Tibial nerve (tissue), 3 donors: ENCODE measurements at regions not wholly inside any gene's neighbourhood (a gene's known extent, or its start where the extent isn't known, plus 50 kb on each side); places are given as distances from the start of the nearest gene placed in this dataset.

Experiments used
- POLR2A ChIP-seq, 2 donors: fragments of 450-650 bp; IDR thresholded peaks; one replicate each; pipeline ENCODE4 v1.6.1; 2017; ENCODE audit warnings: antibody characterized with exemption in 2 of 2, mild to moderate bottlenecking in 2 of 2, moderate library complexity in 2 of 2
- TF ChIP-seq, protein P1 (sequence below), 5 experiments: fragments of 200-600 bp in 3 of 5; fragments of 450-650 bp in 2 of 5; sonication (generic) in 3 of 5; IDR thresholded peaks; one replicate each; pipeline ENCODE4 v1.5.1; 2016 to 2019; ENCODE audit warnings: antibody characterized with exemption in 5 of 5, mild to moderate bottlenecking in 3 of 5, moderate library complexity in 2 of 5

DNA sequence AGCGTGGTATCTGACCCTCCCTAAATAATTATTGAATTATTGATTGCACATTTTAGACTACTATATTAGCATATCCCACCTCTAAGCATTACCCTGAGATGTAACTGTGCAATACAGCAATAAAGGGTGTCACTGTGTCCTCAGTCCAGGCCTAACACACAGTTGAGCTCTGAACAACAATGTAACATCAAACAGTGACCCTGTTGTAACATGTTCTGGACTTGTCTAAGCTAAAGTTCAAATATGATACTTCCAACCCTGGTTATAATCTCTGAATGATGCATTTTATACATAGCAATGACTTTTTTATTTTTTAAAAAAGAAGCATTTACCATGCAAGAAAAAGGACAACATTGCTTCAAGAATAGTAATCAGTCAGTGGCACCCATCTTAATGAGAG, 61.6 kb upstream of the DMD start:
- TF ChIP-seq, protein P1, sequence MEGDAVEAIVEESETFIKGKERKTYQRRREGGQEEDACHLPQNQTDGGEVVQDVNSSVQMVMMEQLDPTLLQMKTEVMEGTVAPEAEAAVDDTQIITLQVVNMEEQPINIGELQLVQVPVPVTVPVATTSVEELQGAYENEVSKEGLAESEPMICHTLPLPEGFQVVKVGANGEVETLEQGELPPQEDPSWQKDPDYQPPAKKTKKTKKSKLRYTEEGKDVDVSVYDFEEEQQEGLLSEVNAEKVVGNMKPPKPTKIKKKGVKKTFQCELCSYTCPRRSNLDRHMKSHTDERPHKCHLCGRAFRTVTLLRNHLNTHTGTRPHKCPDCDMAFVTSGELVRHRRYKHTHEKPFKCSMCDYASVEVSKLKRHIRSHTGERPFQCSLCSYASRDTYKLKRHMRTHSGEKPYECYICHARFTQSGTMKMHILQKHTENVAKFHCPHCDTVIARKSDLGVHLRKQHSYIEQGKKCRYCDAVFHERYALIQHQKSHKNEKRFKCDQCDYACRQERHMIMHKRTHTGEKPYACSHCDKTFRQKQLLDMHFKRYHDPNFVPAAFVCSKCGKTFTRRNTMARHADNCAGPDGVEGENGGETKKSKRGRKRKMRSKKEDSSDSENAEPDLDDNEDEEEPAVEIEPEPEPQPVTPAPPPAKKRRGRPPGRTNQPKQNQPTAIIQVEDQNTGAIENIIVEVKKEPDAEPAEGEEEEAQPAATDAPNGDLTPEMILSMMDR (IDR thresholded peaks at IDR 0.05): no peak
- TF ChIP-seq POLR2A (IDR thresholded peaks at IDR 0.05): no peak
